IMR-90 (cell line): ENCODE measurements at regions not wholly inside any gene's neighbourhood (a gene's known extent, or its start where the extent isn't known, plus 50 kb on each side); places are given as distances from the start of the nearest gene placed in this dataset.

Experiments
- CEBPB ChIP-seq: IDR thresholded peaks from 2 replicates; pipeline ENCODE4 v1.6.1; 2012; ENCODE audit warnings: low read depth, low read length, improper control_type of control experiment
- RAD21 ChIP-seq: IDR thresholded peaks from 2 replicates; pipeline ENCODE4 v1.6.1; 2012; ENCODE audit warnings: low read length, improper control_type of control experiment

DNA sequence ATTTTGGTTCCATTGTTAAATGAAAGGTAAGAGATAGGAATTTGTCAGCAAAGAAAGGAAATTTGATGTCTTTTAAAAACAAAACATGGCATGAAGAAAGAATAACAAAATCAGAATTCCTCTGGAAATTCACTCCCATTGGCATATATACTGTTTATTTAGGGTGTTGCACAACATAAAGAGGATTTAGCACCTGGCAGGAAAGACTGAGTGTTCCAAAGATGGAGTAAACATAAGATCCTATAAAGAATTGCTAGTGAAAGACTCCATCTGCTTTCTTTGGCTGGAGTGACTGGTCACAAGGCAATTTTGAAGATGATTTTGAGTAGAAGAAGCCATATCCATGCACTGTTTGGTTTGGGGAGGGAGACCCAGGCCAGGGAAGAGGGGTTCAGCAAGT is 62.4 kb downstream of the CD24 start:
- TF ChIP-seq RAD21 (no peak), CEBPB (no peak)
